HEK293 (cell line): ENCODE measurements at regions not wholly inside any gene's neighbourhood (a gene's known extent, or its start where the extent isn't known, plus 50 kb on each side); places are given as distances from the start of the nearest gene placed in this dataset.
"Not testable (repeated sequence)": the region's sequence is repeated elsewhere in the genome, so short reads cannot be mapped to it uniquely, and the experiment has no call there.

Experiments used
- CTCF ChIA-PET: fragments of 350-600 bp; formaldehyde crosslinking; extraction: SDS; loops from one replicate; lab custom pipeline; 2021; ENCODE audit warnings: antibody characterized with exemption; lab: Yijun Ruan, JAX
- POLR2A ChIA-PET: fragments of 300-600 bp; formaldehyde crosslinking; extraction: SDS; loops from one replicate; lab custom pipeline; 2020; ENCODE audit warnings: antibody characterized with exemption, inconsistent platforms; lab: Yijun Ruan, JAX
- H3K27ac ChIP-seq: fragments of 200-500 bp; sonication (Bioruptor generic); 2 replicates; pipeline ENCODE4 v1.5.1; 2014; ENCODE audit warnings: low read depth, low read length, control low read depth, inconsistent platforms; ENCODE audit errors: extremely low read depth
- H3K36me3 ChIP-seq, 2 experiments: fragments of 200-500 bp in 1 of 2; sonication (Bioruptor generic) in 1 of 2; 1 replicate in 1 of 2; 2 replicates in 1 of 2; pipeline ENCODE4 v1.5.1; 2014 to 2017; ENCODE audit warnings: inconsistent platforms in 2 of 2, low read length in 2 of 2; ENCODE audit not compliant: control insufficient read depth in 2 of 2, insufficient read depth in 1 of 2
- H3K4me1 ChIP-seq: fragments of 200-500 bp; sonication (Bioruptor generic); 2 replicates; pipeline ENCODE4 v1.5.1; 2014; ENCODE audit warnings: mild to moderate bottlenecking, low read length, inconsistent platforms; ENCODE audit not compliant: control insufficient read depth, insufficient read depth
- H3K4me3 ChIP-seq: 2 replicates; pipeline ENCODE4 v1.5.1; 2011; ENCODE audit warnings: low read depth, mild to moderate bottlenecking, control low read depth, low read length, moderate library complexity
- H3K9me3 ChIP-seq: fragments of 200-500 bp; sonication (Bioruptor generic); 2 replicates; pipeline ENCODE4 v1.5.1; 2014; ENCODE audit warnings: low read depth, low read length, inconsistent platforms; ENCODE audit not compliant: control insufficient read depth, insufficient read depth
- BCL11A ChIP-seq: fragments of 450-650 bp; formaldehyde crosslinking; IDR thresholded peaks from 2 replicates; pipeline ENCODE4 v1.5.1; 2016; ENCODE audit warnings: low read depth, missing biosample characterization, missing genetic modification characterization
- GLIS1 ChIP-seq: fragments of 450-650 bp; formaldehyde crosslinking; IDR thresholded peaks from 2 replicates; pipeline ENCODE4 v1.5.1; 2016; ENCODE audit warnings: missing biosample characterization, missing genetic modification characterization
- HOXA7 ChIP-seq: sonication (generic); formaldehyde crosslinking; IDR thresholded peaks from 2 replicates; pipeline ENCODE4 v1.8.1; 2022; ENCODE audit warnings: missing genetic modification reagents, borderline replicate concordance
- RBAK ChIP-seq: fragments of 450-650 bp; formaldehyde crosslinking; IDR thresholded peaks from 2 replicates; pipeline ENCODE4 v1.5.1; 2016; ENCODE audit warnings: missing biosample characterization, missing genetic modification characterization
- SCRT2 ChIP-seq: fragments of 450-650 bp; formaldehyde crosslinking; IDR thresholded peaks from 2 replicates; pipeline ENCODE4 v1.5.1; 2016; ENCODE audit warnings: missing biosample characterization, missing genetic modification characterization
- SETDB1 ChIP-seq: IDR thresholded peaks from one replicate; pipeline ENCODE4 v1.6.1; 2017; ENCODE audit warnings: mild to moderate bottlenecking, low read length, moderate library complexity, mixed read lengths; ENCODE audit not compliant: insufficient read length
- TRIM28 ChIP-seq: IDR thresholded peaks from 2 replicates; pipeline ENCODE4 v1.6.1; 2011; ENCODE audit warnings: low read length, control low read depth, borderline replicate concordance
- ZBTB17 ChIP-seq: fragments of 450-650 bp; formaldehyde crosslinking; IDR thresholded peaks from 2 replicates; pipeline ENCODE4 v1.5.1; 2016; ENCODE audit warnings: missing biosample characterization, missing genetic modification characterization
- ZNF223 ChIP-seq: fragments of 450-650 bp; formaldehyde crosslinking; IDR thresholded peaks from 2 replicates; pipeline ENCODE4 v1.5.1; 2016; ENCODE audit warnings: missing biosample characterization, missing genetic modification characterization
- ZNF394 ChIP-seq: fragments of 450-650 bp; formaldehyde crosslinking; IDR thresholded peaks from 2 replicates; pipeline ENCODE4 v1.5.1; 2016; ENCODE audit warnings: missing biosample characterization, missing genetic modification characterization, mild to moderate bottlenecking, moderate library complexity, borderline replicate concordance
- ZNF404 ChIP-seq: fragments of 450-650 bp; formaldehyde crosslinking; IDR thresholded peaks from 2 replicates; pipeline ENCODE4 v1.5.1; 2017; ENCODE audit warnings: missing biosample characterization, missing genetic modification characterization
- ZNF416 ChIP-seq: fragments of 450-650 bp; formaldehyde crosslinking; IDR thresholded peaks from 2 replicates; pipeline ENCODE4 v1.5.1; 2016; ENCODE audit warnings: missing biosample characterization, missing genetic modification characterization
- ZNF488 ChIP-seq: fragments of 450-650 bp; formaldehyde crosslinking; IDR thresholded peaks from 2 replicates; pipeline ENCODE4 v1.5.1; 2016; ENCODE audit warnings: missing biosample characterization, missing genetic modification characterization
- ZNF501 ChIP-seq: fragments of 450-650 bp; formaldehyde crosslinking; IDR thresholded peaks from 2 replicates; pipeline ENCODE4 v1.5.1; 2016; ENCODE audit warnings: missing biosample characterization, missing genetic modification characterization
- ZNF558 ChIP-seq: fragments of 450-650 bp; formaldehyde crosslinking; IDR thresholded peaks from 2 replicates; pipeline ENCODE4 v1.5.1; 2016; ENCODE audit warnings: missing biosample characterization, missing genetic modification characterization
- ZNF561 ChIP-seq: fragments of 450-650 bp; IDR thresholded peaks from 2 replicates; pipeline ENCODE4 v1.5.1; 2018; ENCODE audit warnings: missing biosample characterization, missing genetic modification characterization, borderline replicate concordance
- ZNF629 ChIP-seq: fragments of 450-650 bp; formaldehyde crosslinking; IDR thresholded peaks from 2 replicates; pipeline ENCODE4 v1.5.1; 2017; ENCODE audit warnings: missing biosample characterization, missing genetic modification characterization
- ZNF639 ChIP-seq: fragments of 450-650 bp; formaldehyde crosslinking; IDR thresholded peaks from 2 replicates; pipeline ENCODE4 v1.5.1; 2016; ENCODE audit warnings: missing biosample characterization, missing genetic modification characterization
- ZNF654 ChIP-seq: fragments of 450-650 bp; formaldehyde crosslinking; IDR thresholded peaks from 2 replicates; pipeline ENCODE4 v1.5.1; 2016; ENCODE audit warnings: low read depth, missing biosample characterization, missing genetic modification characterization
- ZNF670 ChIP-seq: fragments of 450-650 bp; formaldehyde crosslinking; IDR thresholded peaks from 2 replicates; pipeline ENCODE4 v1.5.1; 2016; ENCODE audit warnings: missing biosample characterization, missing genetic modification characterization, low read depth
- ZNF791 ChIP-seq: fragments of 450-650 bp; formaldehyde crosslinking; IDR thresholded peaks from 2 replicates; pipeline ENCODE4 v1.5.1; 2016; ENCODE audit warnings: missing biosample characterization, missing genetic modification characterization
- TF ChIP-seq, protein P1 (sequence below): fragments of 450-650 bp; formaldehyde crosslinking; IDR thresholded peaks from 2 replicates; pipeline ENCODE4 v1.5.1; 2016; ENCODE audit warnings: missing biosample characterization, missing genetic modification characterization
- TF ChIP-seq, protein P2 (sequence below): fragments of 450-650 bp; IDR thresholded peaks from 2 replicates; pipeline ENCODE4 v1.5.1; 2018; ENCODE audit warnings: missing biosample characterization, missing genetic modification characterization

GRCh38 chr2:242060212-242060835 lies 190.8 kb downstream of the RTP5 start:
- POLR2A ChIA-PET: interaction anchor here (0.6 kb wide), 1 partner anchor 29 kb away, joined by 3 read pairs; no protein-coding TSS in a partner anchor
- Histone ChIP-seq H3K27ac (no peak overlapping the region), H3K9me3 (no peaks in the 10 kb centered on the region), H3K4me1 (no peaks in the 10 kb centered on the region), H3K4me3 (no peak overlapping the region), H3K36me3 (no peaks in the 10 kb centered on the region)
- TF ChIP-seq ZNF558 (tag by site-specific recombination) (no peak), SETDB1 (peak; percentile 72)
- CTCF ChIA-PET: no interaction called here

DNA sequence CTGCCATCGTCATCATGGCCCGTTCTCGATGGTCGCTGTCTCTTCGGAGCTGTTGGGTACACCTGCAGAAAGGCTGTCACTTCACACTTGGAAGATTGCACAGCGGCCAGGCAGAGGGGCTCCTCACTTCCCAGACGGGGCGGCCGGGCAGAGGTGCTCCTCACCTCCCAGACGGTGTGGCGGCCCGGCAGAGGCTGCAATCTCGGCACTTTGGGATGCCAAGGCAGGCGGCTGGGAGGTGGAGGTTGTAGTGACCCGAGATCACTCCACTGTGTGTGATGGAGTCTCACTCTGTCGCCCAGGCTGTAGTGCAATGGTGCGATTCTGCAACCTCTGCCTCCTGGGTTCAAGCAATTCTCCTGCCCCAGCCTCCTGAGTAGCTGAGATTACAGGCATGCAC lies 192.4 kb downstream of the RTP5 start:
- CTCF ChIA-PET, POLR2A ChIA-PET: not testable (repeated sequence)

GRCh38 chr2:242063436-242063835 lies 193.9 kb downstream of the RTP5 start:
- TF ChIP-seq ZNF654: no peak
- no peak for TF ChIP-seq ZNF404 (tag by site-specific recombination)
- no peak for TF ChIP-seq ZNF561
- TF ChIP-seq ZNF629 (tag by site-specific recombination): no peak
- TF ChIP-seq, protein P1, sequence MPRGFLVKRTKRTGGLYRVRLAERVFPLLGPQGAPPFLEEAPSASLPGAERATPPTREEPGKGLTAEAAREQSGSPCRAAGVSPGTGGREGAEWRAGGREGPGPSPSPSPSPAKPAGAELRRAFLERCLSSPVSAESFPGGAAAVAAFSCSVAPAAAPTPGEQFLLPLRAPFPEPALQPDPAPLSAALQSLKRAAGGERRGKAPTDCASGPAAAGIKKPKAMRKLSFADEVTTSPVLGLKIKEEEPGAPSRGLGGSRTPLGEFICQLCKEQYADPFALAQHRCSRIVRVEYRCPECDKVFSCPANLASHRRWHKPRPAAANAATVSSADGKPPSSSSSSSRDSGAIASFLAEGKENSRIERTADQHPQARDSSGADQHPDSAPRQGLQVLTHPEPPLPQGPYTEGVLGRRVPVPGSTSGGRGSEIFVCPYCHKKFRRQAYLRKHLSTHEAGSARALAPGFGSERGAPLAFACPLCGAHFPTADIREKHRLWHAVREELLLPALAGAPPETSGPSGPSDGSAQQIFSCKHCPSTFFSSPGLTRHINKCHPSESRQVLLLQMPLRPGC: no peak
- TF ChIP-seq SCRT2: no peak
- TF ChIP-seq, protein P2, sequence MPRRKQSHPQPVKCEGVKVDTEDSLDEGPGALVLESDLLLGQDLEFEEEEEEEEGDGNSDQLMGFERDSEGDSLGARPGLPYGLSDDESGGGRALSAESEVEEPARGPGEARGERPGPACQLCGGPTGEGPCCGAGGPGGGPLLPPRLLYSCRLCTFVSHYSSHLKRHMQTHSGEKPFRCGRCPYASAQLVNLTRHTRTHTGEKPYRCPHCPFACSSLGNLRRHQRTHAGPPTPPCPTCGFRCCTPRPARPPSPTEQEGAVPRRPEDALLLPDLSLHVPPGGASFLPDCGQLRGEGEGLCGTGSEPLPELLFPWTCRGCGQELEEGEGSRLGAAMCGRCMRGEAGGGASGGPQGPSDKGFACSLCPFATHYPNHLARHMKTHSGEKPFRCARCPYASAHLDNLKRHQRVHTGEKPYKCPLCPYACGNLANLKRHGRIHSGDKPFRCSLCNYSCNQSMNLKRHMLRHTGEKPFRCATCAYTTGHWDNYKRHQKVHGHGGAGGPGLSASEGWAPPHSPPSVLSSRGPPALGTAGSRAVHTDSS (tag by site-specific recombination): no peak
- TF ChIP-seq, all 188 proteins: peak for 0
- Histone ChIP-seq H3K9me3 (no peaks in the 10 kb centered on the region), H3K36me3 (no peaks in the 10 kb centered on the region), H3K4me3 (no peak overlapping the region), H3K4me1 (no peaks in the 10 kb centered on the region), H3K27ac (no peak overlapping the region)
- CTCF ChIA-PET: no interaction called here
- POLR2A ChIA-PET: no interaction called here

More for the DNA sequence above, 192.4 kb downstream of the RTP5 start:
- not testable (repeated sequence) for H3K36me3 ChIP-seq, H3K9me3 ChIP-seq, H3K4me1 ChIP-seq, H3K4me3 ChIP-seq, H3K27ac ChIP-seq
- TF ChIP-seq SETDB1: peak; percentile 26

DNA sequence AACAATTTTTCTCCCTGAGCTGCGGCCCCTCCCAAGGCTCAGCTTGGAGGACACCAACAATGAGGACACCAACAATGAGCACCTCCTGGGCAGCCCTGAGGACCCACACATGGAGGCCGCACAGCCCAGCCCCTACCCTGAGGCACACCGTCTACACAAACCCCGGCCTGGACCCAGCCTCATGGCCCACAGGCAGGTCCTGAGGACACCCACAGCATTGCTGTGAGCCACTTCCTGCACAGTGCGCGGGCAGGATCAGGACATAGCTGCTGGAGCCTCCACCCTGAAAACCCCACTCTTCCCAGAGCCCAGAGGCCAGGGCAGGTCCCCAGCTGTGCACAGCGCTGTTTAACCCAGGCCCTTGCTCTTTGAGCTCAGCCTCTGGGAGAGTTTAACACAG lies 194.3 kb downstream of the RTP5 start:
- ChIA-PET POLR2A (no interaction called here), CTCF (no interaction called here)
- H3K9me3 ChIP-seq: no peaks in the 10 kb centered on the region
- H3K4me1 ChIP-seq: no peaks in the 10 kb centered on the region
- H3K4me3 ChIP-seq: no peak overlapping the region
- no peak overlapping the region for H3K27ac ChIP-seq
- H3K36me3 ChIP-seq: no peaks in the 10 kb centered on the region
- TF ChIP-seq ZNF394 (tag by site-specific recombination) (no peak), ZBTB17 (no peak), ZNF501 (no peak), TRIM28 (no peak), ZNF791 (tag by site-specific recombination) (no peak), ZNF416 (tag by site-specific recombination) (no peak), BCL11A (tag by site-specific recombination) (no peak), ZNF639 (tag by site-specific recombination) (no peak), ZNF223 (tag by site-specific recombination) (no peak), GLIS1 (no peak), ZNF488 (tag by site-specific recombination) (no peak), HOXA7 (CRISPR knock-in tag) (no peak), ZNF670 (tag by site-specific recombination) (no peak), RBAK (tag by site-specific recombination) (no peak)
